ENCODE measurements at regions not wholly inside any gene's neighbourhood (a gene's known extent, or its start where the extent isn't known, plus 50 kb on each side); places are given as distances from the start of the nearest gene placed in this dataset.
"Not testable (repeated sequence)": the region's sequence is repeated elsewhere in the genome, so short reads cannot be mapped to it uniquely, and the experiment has no call there.

DNA sequence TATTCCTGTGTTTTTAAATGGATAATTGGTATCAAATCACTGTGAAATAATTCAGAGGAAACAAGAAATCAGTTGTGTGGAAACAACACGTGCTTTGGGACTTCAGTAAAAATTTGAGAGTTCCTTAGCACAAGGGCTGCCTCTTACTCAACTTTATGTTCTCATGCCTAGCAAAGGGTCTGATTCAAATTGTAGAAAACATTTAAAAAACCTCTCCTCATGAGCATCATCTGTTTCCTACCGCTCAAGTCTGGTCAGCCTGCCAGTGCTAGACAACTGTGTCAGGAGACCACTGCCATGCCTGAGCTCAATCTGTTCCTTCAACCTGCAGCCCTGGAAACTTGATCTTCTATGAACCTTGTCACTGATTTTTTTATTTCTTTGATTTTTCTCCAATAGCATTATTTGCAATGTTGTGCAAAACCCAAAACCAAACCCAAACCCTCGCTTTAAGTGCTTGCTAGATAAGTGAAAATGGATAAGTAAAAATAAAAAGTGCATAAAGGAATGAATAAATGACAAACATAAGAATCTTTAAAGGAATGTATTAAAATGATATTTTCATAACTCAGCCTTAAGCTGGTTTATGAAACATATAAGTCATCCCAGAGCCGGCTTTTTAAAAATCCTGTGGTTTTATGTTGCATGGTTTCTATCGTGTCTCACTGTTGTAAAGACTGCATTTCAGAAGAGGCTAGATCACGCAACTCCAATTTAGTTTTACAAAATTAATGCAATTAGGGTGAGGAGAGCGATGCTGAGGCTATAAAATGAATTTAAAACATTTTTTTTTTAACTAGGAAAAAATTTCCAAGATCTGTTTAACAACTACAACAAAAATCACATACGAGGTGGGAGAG, 361.2 kb upstream of the PDE3A start:
- no peak for FAIRE-seq
- DNase-seq (ENCODE audit: insufficient read length, low spot score) = no peak

DNA sequence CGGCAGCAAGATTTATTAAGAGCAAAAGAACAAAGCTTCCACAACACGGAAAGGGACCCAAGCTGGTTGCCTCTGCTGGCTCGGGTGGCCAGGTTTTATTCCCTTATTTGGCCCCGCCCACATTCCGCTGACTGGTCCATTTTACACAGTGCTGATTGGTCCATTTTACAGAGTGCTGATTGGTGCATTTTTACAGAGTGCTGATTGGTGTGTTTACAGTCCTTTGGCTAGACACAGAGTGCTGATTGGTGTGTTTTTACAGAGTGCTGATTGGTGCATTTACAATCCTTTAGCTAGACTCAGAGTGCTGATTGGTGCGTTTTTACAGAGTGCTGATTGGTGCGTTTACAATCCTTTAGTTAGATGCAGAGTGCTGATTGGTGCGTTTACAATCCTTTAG, 358.4 kb upstream of the PDE3A start:
- DNase-seq (ENCODE audit: insufficient read length, low spot score); FAIRE-seq: not testable (repeated sequence)

DNA sequence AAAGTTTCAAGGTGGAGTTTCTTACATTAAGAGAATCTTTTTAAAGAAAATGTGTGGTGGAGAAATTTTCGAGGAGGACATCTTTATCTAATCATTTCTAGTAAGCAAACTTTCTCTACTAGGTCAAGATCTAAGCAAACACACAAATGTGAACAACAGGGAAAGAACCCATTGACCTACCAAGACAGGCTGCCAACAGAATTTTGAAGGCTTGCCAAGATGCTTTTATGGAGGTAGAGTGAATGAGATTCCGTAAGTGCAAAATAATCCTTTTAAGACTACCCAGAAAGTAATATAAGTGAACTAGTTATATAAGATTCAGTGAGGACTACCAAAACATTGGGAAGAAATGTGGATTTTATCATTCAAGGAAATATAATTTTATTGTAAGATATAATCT, 357.1 kb upstream of the PDE3A start:
- FAIRE-seq (no peak), DNase-seq (ENCODE audit: insufficient read length, low spot score) (no peak)

DNA sequence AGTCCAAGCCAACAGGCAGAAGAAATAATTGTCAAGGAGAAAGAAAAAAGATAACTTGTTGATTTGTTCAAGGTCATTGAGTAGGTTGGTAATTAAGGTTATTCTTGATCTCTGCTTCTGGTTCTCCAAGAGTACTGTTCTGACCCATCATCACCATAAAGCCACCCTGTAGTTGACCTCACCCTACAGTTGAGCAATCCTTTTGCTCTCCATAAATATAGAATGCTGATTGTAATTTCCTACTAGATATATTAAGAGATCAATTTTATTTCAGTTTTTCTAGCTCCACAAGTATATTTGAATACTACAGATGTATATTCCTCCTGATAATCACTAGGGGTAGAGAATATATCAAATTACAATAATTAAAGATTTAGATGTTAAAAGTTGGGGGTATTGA, 350.5 kb upstream of the PDE3A start:
- DNase-seq (ENCODE audit: insufficient read length, low spot score) (no peak), FAIRE-seq (no peak)

DNA sequence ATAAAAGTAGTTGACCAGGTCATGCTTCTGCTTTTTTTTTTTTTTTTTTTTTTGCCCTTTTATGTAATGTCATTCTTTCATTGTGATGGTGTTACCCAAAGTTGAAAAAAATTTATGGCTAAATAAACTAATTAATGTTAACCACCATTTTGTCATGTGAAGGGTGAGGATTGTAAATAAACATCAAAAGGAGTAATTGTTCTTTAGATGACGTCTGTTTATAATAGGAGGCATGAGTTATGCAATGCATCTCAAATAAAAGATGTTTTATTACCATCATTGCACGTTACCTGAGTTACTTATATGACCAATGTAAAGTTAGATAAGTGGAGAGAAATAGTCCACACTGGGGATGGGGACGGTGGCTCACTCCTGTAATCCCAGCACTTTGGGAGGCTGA, 349.9 kb upstream of the PDE3A start:
- DNase-seq (ENCODE audit: insufficient read length, low spot score) (no peak), FAIRE-seq (no peak)

DNA sequence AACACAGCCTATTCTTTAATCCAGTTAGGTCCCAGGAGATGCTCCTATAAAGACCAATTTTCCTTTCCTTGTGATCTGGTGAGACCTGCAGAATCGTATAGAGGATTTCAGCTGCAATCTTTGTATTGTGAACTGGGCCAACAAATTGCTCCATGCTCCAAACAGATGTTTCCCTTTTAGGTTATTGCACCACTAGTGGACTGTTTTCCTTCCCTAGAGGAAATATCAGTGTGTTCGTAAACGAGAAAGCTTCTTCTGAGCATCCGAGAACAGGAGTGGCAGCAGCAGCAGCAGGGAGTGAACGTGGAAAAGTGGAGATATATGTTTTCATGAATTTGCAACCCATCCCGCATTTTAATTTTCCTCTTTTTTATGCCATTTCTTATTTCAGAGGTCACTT, 344.1 kb upstream of the PDE3A start:
- no peak for DNase-seq (ENCODE audit: insufficient read length, low spot score)
- no peak for FAIRE-seq

DNA sequence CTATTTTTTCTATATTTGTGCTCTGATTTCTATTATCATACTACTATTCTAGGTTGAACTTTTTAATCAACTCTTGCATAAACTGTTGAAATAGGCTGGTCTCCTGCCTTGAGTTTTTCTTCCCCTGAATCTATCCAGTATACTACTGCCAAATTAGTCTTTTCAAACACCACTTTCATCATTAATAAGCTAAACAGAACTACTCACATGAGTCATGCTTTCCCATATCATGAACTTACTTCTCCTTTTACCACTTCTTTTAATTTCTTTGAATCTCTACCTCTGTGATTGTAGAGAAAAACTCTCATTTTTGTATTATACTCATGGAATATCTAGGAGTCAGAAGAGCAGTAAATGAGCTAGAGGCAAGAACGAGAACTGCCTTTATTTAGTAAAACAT, 340.3 kb upstream of the PDE3A start:
- DNase-seq (ENCODE audit: insufficient read length, low spot score) = no peak
- FAIRE-seq = no peak

DNA sequence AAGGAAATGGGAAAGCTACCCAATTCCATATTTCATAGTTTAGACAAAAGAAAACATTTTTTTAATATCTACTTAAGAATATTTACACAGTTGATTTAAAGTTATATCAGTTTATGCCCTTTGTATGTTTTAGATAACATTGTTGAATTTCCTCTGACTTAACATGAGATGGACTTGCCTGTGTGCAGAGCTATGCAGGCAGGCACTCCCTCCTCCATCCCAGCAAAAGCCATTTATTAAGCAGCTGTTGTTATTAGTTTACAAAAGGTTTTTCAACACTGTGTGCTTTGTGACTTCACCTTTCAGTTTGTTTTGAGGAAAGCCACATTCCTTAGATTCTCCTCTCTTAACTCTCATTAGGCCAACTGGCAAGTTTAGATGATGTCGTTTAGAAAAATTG, 337.5 kb upstream of the PDE3A start:
- FAIRE-seq (no peak), DNase-seq (ENCODE audit: insufficient read length, low spot score) (no peak)

DNA sequence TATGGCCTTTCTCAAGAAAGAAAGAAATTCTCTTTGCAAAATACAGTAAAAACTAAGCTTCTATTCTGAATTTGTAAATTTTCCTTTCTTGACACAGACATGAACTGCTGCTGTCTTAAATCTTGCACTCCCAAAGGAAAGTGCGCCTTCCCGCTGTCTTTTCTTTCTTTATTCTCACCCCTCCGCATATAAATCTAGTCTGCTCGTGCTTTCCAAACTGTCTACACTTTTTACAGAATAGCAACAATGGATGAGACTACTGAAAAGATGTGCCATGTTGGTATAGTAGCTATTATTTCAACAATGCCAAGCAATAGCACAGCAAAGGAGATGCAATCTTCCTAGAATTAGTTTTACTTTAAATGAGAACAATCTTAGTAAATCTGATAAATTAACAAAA, 328.8 kb upstream of the PDE3A start:
- DNase-seq (ENCODE audit: insufficient read length, low spot score) = no peak
- no peak for FAIRE-seq

DNA sequence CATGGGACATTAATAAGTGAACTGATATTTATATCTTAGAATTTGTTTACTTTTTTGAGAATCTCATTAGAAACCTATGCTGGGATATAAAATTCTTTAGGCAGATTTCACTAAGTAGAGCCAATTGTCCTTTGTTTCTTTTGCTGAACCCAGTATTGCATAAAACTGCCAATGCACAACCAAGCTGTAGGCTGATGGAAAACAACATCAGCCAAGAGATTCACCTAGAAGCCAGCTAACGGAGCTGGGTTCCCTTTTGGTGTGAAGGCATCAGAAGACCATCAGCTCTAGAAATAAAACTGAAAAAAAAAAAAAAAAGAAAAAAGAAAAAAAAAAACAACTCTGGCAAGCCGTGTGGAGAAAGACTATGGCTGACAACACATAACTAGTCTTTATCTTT, 328.2 kb upstream of the PDE3A start:
- FAIRE-seq (no peak), DNase-seq (ENCODE audit: insufficient read length, low spot score) (no peak)

DNA sequence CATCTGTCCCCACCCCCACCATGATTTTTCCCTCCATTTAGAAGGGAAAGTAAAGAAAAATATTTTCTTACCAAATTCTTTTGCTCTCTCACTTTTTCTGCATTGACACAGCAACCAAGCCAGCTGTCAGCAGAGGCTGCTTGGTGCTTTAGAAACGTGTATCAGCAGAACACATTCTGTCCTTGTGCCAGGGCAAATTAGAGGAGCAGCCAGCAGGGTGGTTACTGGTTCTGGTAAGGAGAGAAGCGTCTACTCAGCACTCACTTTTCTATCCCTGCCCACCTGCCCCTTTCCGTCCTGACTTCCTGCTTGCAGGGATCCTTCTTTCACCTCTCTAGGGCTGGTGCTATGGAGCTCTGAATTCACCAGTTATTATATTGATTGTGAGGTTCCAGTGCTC, 327.5 kb upstream of the PDE3A start:
- no peak for DNase-seq (ENCODE audit: insufficient read length, low spot score)
- FAIRE-seq = no peak

DNA sequence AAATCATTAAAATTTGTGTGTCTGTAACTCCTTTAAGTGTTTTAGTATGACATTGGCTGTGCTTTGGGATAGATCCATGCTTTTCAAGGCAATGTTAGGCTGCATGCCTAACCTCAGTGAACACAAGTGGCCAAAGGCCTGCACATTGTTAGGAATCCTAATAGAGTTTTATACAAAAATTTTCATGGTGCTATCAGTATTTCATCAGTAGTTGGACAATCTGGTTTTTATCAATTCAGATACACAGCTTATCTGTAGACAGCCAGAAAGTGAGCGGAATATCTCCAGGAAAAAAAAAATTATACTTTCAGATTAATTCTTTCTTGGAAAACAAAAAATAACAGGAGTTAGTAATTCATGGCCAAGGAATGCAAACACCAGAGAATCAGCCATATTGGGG, 324.0 kb upstream of the PDE3A start:
- FAIRE-seq (no peak), DNase-seq (ENCODE audit: insufficient read length, low spot score) (no peak)

DNA sequence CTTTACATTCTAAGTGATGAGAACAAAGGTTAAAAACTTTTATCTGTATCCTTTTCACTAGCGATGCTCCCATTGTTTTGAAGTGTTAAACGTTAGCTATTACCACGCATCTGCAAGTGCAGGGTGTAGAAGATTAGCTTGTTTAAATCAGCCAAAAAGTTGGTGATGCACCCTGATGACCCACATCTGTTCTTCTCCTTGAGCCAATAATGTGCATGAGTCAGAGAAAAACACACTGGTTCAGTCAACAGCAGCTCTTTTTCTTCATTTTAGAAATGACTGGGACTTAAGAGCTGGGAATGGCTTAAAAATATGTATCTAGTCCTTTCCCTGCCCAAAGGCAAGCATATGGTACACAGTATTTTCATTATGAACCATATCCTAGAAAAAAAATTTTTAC, 323.5 kb upstream of the PDE3A start:
- FAIRE-seq (no peak), DNase-seq (ENCODE audit: insufficient read length, low spot score) (no peak)

DNA sequence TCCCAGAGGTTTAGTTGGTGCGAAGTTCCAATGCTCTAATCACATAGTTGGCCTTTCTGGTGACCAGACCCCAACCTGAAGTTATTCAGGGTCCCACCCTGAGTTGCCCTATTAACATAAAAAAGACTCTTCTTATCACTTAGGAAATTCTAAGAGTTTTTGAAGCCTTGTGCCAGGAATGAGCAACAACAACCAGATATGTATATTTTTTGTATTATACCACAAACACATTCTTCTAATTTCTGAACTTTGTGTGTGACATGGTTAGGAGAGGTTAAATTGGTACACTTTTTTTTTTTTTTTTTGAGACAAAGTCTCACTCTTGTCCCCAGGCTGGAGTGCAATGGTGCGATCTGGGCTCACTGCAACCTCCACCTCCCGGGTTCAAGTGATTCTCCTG, 320.4 kb upstream of the PDE3A start:
- FAIRE-seq (no peak), DNase-seq (ENCODE audit: insufficient read length, low spot score) (no peak)

DNA sequence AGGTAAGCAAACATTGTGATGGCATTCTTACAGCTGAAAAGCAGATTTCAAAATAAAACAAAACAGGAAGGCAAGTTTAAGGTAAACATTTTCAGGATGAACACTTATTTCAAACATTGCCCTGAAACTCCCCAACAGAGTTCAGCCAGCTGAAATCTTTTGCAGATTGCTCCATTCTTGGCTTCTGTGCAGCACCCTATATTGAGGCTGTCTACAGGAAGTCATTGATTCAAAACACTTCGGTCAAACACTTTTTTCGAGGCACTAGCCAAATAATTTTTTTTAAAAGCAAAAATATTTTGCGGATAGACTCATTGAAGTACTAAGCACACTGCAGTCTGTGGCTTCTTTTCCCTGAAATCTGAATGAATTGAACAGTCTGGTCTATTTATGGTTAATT, 318.1 kb upstream of the PDE3A start:
- FAIRE-seq (no peak), DNase-seq (ENCODE audit: insufficient read length, low spot score) (no peak)

DNA sequence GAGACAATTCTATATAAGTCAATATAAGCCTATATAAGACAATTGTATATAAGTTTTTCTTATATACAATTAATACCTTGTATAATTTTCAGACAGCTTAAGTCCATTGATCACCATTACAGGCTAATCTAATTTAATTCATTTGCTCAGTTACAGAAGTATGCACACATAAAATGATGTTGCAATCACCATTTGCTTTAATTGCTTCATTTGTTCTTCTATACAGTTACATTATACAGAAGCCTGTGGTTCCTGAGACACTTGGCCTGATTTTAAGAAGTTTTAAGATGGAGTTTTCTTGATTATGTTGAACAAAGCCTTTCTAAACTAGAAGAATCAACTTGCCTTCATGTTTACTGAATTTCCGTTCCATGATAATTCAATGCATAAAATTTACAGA, 314.6 kb upstream of the PDE3A start:
- DNase-seq (ENCODE audit: insufficient read length, low spot score) = no peak
- no peak for FAIRE-seq

DNA sequence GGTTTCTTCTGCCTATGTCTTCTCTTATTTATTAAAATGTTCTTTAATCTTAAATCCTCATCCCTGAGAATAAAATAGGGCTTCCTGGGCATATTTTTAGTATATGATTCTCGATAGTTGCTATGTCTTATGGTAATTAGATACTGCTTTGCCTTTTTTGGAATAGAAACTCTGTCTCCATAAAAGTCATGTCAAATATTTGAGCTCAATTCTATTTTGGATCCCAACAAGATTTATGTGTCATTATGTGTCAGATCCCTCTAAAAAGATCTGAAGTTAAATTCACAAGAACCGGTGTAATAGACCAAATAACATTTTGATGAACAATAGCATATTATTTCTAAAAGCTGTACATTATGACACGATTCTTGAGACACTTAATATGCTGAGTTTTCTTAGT, 312.5 kb upstream of the PDE3A start:
- FAIRE-seq = no peak
- no peak for DNase-seq (ENCODE audit: insufficient read length, low spot score)

DNA sequence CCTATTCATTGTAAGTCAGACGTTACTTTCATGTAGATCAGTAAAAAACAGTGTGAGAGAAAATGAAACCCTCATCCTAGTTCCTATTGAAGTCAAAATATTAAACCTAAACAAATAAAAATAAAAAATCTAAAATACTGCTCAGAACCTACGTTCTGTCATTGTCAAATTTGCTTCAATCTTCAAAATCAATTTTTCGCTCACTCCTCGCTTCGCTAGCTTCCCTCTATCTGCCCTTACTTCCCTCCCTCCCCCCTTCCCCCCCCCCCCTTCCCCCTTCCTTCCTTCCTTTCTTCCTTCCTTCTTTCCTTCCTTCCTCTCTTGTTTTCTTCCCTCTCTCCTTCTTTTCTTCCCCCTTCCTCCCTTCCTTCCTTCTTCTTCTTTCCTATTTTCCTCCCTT, 310.9 kb upstream of the PDE3A start:
- no peak for FAIRE-seq
- DNase-seq (ENCODE audit: insufficient read length, low spot score) = no peak

DNA sequence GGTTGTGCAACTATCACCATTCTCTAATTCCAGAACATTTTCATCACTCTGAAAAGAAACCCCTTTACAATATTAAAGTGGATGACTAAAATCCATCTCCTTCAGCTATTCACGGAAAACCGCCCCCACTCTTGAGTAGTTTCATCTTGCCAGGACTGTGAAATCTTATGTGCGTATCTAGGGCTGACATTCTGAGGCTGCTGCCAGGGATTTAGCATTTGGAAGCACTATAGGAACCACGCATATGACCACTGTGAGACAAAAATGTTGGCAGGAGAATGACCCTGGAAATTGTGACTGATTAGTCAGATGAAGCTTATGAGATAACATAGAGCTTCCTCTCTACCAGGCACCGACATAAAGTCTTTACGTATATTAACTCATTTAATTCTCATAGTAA, 305.2 kb upstream of the PDE3A start:
- FAIRE-seq = no peak
- no peak for DNase-seq (ENCODE audit: insufficient read length, low spot score)

DNA sequence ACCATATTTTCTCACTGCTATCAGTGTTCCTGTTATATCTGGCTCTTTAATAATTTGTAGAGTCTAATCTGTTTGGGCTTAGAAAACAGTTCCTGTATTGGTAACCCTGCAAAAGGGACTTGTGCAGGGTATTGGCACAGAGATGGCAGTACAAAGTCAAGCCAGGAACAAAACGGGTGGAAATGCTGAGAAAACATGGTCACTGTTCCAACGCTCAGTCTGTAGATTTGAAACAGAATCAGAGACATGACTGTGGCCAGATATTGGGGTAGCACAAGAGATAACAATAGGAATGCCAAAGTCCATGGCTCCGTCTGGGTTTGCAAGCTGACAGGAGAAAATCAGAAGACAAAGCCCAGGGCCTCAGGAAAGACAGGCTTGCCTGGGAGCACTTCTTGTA, 290.7 kb upstream of the PDE3A start:
- DNase-seq (ENCODE audit: insufficient read length, low spot score) = no peak
- no peak for FAIRE-seq

DNA sequence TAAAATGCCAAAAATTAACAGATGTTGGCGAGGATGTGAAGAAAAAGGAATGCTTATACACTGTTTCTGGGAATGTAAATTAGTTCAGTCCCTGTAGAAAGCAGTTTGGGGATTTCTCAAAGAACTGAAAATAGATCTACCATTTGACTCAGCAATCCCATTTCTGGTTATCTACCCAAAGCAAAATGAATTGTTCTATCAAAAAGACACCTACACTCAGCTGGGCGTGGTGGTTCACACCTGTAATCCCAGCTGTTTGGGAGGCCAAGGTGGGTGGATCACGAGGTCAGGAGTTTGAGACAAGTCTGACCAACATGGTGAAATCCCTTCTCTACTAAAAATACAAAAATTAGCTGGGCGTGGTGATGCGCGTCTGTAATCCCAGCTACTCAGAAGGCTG, 279.3 kb upstream of the PDE3A start:
- DNase-seq (ENCODE audit: insufficient read length, low spot score) = no peak
- no peak for FAIRE-seq

DNA sequence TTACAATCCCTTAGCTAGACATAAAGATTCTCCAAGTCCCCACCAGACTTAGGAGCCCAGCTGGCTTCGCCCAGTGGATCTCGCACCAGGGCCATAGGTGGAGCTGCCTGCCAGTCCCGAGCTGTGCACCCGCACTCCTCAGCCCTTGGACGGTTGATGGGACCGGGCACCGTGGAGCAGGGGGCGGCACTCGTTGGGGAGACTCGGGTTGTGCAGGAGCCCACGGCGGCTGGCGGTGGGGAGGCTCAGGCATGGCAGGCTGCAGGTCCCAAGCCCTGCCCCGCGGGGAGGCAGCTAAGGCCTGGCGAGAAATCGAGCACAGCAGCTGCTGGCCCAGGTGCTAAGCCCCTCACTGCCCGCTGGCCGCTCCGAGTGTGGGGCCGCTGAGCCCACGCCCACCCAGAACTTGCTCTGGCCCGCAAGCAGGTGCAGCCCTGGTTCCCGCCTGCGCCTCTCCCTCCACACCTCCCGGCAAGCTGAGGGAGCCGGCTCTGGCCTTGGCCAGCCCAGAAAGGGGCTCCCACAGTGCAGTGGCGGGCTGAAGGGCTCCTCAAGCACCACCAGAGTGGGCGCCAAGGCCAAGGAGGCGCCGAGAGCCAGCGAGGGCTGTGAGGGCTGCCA, 275.0 kb upstream of the PDE3A start:
- not testable (repeated sequence) for FAIRE-seq; DNase-seq (ENCODE audit: insufficient read length, low spot score)

DNA sequence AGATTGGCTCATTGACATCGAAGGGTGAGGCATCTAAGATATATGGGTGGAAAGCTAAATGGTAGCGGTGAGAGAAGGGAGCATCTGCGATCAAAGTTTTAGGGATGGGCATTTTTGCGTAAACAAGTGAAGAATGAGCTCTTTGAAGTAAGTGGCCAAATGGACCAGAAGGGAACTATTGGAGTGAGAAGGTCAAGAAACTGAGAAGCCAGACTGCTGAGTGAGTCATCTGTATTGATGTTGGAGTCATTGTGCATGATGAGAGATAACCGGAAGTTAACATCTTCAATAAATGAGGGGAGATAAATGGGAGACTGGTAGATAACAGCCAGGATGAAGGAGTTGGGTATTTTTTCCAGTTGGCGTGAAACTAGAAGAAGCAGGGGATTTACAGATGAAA, 271.9 kb upstream of the PDE3A start:
- DNase-seq (ENCODE audit: insufficient read length, low spot score) (no peak), FAIRE-seq (no peak)
